GM04504 (cell line): ENCODE measurements at regions not wholly inside any gene's neighbourhood (a gene's known extent, or its start where the extent isn't known, plus 50 kb on each side); places are given as distances from the start of the nearest gene placed in this dataset.
"Not testable (repeated sequence)": the region's sequence is repeated elsewhere in the genome, so short reads cannot be mapped to it uniquely, and the experiment has no call there.

Experiments used
- DNase-seq: peaks from one replicate; pipeline ENCODE4 v3.0.0-alpha.2; 2012; ENCODE audit warnings: low read depth

GRCh38 chr3:198147993-198148392 is 188.0 kb downstream of the LMLN start:
- not testable (repeated sequence) for DNase-seq

DNA sequence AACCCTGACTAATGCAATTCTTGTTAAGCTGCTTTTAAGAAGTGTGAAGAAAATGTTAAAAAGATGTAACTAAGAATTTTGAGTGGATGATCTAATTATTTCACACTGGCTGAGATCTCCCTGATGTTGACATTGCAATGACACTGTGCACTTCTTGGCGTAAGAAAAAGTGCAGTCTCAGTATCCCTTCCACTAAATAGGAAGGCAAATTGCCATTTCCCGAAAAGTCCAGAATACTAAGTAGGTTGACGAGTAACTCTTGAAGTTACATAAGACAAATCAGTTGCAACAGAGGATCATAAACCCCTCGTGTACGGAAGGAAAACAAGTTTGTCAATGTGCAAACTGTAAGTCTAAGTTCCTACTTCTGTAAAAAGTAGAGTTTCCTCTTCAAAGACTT is 189.9 kb downstream of the LMLN start:
- DNase-seq: not testable (repeated sequence)

DNA sequence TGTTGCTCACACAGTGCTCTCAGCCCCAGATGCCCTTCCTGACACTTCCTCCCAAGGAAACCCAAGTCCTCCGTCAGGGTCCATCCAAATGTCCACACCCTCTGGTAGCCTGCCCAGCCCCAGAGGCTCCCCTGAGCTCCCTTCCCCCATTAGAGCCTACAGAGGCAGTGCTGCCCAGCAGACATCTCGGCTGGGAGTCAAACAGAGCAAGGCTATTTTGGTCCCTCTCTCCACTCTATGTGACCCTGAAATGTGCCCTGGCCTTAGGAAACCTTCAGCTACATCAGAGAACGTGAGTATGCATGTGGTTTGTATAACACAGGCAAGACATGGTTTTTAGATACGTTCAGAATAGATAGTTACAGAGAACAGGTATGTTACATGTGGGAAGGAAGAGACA is 191.8 kb downstream of the LMLN start:
- DNase-seq: not testable (repeated sequence)

DNA sequence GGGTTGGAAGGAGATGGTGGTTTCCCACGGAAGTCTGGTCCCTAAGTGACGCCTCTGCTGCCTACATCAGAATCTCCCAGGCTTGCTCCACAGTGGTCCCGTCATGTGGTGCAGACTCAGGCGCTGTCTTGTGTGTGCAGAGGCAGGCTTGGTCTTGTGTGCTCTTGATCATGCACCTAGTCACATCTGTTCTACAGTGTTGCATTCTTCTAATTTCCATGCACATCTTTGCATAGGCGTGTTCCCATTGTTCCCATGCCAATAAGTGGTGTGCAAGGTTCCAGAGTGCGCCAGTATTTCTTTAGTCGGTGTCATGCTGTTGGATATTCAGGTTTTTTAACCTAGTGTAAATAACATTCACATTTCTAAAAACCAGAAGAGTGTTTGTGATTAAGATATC is 195.8 kb downstream of the LMLN start:
- DNase-seq: not testable (repeated sequence)

- DNase-seq: not testable (repeated sequence)
Observed at GRCh38 chr3:198157231-198157868, 197.3 kb downstream of the LMLN start.

GRCh38 chr3:198158007-198158406 is 198.0 kb downstream of the LMLN start:
- DNase-seq: not testable (repeated sequence)

DNA sequence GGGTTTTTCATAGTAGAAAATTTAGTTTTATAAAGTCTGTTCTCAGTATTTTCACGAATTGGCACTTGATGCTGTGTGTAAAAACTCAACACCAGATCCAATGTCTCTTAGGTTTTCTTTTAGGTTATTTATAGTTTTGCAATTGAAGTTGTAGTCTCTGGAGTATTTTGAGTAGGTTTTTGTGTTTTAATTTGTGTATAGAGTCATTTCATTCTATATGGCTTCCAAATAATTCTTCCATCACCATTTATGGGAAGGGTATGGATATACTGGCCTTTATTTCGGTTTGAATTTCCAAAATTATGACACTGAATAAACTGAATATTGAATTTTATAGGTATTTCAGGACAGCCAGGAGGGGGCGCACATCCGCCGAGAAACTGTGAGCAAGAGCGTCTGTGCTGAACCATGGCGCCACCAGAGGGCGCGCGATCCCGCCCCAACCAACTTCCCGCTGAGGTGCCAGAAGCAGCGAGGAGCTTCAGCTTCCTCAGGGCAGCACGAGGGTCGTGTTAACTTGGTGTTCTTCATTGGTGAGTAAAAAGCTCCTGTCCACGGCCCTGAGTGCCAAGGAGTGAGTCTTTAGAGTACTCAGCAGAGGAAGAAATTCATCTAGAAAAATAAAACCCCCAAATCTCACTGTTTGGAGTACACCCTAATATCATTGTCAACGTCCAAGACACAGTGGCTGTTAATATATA is 207.5 kb downstream of the LMLN start:
- DNase-seq: peak; percentile 9

DNA sequence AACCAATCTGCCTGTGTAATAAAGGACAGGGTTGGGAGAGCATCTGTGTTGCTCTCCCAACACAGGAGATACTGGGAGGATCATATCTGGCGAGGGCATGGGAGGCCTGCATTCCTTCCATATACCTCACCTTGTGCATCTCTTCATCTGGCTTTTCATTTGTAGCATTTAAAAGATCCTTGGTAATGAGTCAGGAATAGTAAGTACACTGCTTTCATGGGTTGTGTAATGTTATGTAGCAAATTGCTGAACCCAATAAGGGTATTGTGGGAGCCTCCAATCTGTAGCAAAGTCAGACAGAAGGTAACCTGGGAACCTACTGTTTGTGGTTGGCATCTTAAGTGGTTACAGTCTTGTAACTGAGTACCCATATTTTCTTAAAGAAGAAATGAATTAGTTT is 210.8 kb downstream of the LMLN start:
- not testable (repeated sequence) for DNase-seq

DNA sequence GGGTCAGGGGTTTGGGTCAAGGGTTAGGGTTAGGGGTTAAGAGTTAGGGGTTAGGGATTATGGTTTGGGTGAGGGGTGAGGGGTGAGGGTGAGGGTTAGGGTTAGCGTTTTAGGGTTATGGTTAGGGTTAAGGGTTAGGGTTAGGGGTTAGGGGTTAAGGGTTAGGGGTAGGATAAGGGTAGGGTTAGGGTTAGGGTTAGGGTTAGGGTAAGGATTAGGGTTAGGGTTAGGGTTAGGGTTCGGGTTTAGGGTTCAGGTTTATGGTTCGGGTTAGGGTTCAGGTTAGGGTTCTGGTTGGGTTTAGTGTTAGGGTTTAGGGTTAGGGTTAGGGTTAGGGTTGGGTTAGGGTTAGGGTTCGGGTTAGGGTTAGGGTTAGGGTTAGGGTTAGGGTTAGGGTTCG is 213.1 kb downstream of the LMLN start:
- not testable (repeated sequence) for DNase-seq

GRCh38 chr3:198173929-198174574 is 214.0 kb downstream of the LMLN start:
- DNase-seq: not testable (repeated sequence)
